ENCODE measurements at regions not wholly inside any gene's neighbourhood (a gene's known extent, or its start where the extent isn't known, plus 50 kb on each side); places are given as distances from the start of the nearest gene placed in this dataset.
"Not testable (repeated sequence)": the region's sequence is repeated elsewhere in the genome, so short reads cannot be mapped to it uniquely, and the experiment has no call there.

GRCh38 chr13:75175575-75175974 lies 306.4 kb downstream of the TBC1D4 start:
- no peak for DNase-seq

GRCh38 chr13:75175097-75175496 lies 306.9 kb downstream of the TBC1D4 start:
- not testable (repeated sequence) for DNase-seq

- DNase-seq = no peak
Observed at GRCh38 chr13:75174481-75174880, 307.5 kb downstream of the TBC1D4 start.

- peak; percentile 29 for DNase-seq
Observed at GRCh38 chr13:75173457-75174356, 308.3 kb downstream of the TBC1D4 start.

DNA sequence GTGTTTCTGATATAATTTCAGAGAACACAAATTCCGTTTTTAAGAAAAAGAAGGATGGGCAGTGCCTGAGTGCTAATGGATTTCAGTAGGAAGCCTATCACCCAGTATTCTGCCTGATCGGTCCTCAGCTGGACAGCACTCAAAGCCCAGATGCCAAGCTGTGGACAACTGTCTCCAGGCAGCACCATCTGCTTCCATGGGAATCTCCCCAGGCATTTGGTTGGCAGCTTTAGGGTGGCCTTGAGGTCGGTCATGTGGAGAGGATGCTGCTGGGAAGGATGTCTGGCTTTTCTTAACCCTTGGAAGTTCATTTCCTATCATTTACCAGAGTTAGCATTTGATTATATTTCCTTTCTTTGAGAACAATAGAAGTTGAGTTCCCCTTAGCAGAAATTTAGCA lies 311.7 kb downstream of the TBC1D4 start:
- DNase-seq = no peak

GRCh38 chr13:75165543-75166230 lies 316.3 kb downstream of the TBC1D4 start:
- DNase-seq = no peak

DNA sequence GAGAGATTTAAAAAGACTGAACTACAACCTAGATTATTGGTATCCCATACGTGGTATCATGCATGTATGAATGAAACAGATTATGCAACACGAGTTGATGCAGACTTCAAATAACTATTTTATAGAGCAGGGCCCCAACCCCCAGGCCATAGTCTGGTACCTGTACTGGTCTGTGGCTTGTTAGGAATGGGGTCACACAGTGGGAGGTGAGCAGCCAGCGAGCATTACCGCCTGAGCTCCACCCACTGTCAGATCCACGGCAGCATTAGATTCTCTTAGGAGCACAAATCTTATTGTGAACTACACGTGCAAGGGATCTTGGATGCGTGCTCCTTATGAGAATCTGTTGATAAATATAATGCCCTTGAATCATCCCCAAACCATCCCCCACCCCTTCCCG lies 320.2 kb downstream of the TBC1D4 start:
- DNase-seq = no peak

GRCh38 chr13:75160984-75161383 lies 321.0 kb downstream of the TBC1D4 start:
- DNase-seq = no peak

DNA sequence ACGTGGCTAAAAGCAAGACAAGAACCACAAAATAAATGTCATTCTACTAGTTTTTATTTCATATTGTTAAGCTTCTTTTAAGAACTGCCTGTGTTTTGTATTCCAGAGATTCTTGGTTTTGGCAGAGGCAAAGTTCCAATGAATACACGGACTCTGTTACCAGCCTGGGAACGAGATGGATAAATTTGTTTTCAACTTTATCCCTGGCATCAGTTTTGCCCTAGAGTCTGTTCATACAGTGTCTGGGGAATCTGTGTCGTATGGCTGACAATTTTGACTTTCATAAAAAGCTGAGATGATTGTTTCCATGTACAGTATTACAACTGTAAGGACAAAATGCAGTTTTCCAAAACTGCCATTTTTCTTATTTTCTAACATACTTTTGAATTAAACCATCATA lies 327.6 kb downstream of the TBC1D4 start:
- no peak for DNase-seq

- peak; percentile 45 for DNase-seq
Observed at GRCh38 chr13:75153834-75154233, 328.1 kb downstream of the TBC1D4 start.

DNA sequence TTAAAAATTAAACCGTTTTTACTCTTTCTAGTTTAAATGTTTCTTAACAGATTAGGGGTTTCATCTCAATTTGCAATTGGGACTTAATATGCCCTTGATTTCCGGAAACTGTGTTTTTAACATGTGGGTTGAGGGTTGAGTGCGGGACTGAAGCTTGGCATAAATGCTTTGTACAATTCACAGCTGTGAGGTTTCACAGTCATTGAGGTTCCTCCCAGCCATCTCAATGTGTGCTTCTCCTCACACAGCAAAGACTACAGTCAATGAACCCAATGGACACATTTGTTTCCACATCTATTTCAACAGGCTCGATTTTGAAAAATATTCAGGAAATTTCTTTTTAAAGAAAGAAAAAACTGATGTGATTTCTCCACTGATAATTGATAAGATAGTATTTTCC lies 328.6 kb downstream of the TBC1D4 start:
- no peak for DNase-seq

DNA sequence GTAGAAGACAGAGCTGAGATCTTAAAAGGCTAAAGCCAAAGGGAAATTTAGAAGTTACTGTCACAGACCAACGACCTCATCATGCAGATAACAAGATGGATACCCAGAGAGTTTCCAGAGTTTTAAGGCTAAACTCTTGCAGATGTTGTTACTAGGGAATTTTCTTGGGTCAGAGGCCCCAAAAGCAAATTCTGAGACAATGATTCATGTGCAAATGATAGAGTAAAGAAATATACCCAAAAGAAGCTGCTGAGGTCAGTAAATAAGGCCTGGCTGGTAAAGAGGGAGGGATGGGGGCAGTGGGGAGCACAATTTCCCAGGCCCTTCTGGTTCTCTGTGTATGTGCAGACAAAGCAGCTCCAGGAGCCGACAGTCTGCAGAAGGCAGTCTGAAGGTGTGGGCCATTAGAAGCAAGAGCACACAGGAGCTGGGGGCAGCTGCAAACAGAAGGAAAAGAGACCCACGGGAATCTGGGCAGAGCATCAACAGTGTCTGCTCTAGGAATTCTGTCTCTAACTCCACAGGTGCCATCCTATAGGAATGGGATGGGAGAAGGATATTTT lies 330.8 kb downstream of the TBC1D4 start:
- no peak for DNase-seq

DNA sequence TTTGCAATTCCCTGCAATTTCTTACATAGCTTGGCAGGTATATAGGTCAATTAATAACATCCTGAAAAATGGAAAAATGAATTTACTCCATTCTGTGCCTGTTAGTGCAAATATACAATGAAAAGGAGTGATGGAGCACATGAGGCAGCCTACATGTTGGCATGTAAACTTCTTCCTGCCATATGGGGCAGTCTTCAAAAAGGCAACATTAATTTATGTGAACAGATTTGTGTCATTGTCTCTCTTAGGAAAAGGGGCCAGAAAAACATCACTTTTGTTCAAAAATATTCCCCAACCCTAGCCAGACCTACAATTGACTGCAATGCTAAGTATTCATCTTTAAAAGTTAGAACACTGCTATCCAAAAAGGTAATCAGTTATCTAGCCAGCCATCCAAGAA lies 332.2 kb downstream of the TBC1D4 start:
- no peak for DNase-seq

- DNase-seq = no peak
Observed at GRCh38 chr13:75147946-75148345, 334.0 kb downstream of the TBC1D4 start.

GRCh38 chr13:75146436-75146835 lies 335.5 kb downstream of the TBC1D4 start:
- no peak for DNase-seq

- DNase-seq = no peak
Observed at GRCh38 chr13:75145927-75146326, 336.0 kb downstream of the TBC1D4 start.

- DNase-seq = peak; percentile 10
Observed at GRCh38 chr13:75139291-75139690, 342.7 kb downstream of the TBC1D4 start.

DNA sequence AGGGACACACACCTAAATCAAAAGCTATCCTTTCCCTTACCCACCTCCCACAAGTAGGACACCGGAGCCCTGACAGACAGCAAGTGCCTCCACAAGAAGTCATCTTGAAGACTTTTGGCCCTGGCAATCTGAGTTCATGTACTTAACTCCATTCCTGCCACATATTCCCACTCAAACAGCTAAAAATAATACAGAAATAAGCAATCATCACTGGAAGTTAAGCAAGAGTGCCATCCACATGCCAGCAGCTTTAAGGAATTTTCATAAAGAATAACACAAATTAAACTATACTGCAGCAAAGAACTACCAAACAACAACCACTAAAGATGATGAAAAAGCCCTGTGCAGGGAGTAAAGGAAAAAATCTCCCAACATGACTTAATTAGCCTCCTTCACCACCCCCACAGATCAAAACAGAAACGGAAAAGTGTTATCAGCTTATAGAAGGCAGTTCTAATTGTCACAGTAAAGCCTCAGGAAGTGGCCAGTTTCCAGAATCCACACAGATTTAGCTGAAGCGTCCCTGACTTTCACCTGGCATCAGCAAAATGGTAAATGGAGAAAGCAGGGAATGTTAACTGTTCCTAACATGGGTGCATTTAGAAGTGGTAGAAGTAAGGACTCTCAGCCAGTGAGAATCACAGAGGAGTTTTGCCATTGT lies 343.9 kb downstream of the TBC1D4 start:
- no peak for DNase-seq

DNA sequence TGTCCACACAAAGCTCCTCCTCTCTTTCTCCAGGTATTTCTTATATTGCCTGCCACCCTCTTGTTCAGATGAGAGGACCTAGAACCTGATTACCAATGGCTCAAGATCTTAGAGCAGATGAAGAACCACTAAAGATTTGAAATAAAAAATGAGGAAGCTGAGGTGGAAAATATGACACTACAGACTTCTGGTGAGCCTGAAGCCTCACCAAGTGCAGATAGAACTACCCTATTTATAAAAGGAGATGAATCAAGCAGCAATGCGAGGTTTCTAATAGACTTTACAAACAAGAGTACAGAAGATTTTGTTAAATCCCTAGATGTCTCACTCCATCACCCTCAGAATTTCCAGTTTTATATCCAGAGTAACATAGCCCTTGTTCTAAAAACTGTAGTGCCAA lies 345.8 kb downstream of the TBC1D4 start:
- peak; percentile 70 for DNase-seq

DNA sequence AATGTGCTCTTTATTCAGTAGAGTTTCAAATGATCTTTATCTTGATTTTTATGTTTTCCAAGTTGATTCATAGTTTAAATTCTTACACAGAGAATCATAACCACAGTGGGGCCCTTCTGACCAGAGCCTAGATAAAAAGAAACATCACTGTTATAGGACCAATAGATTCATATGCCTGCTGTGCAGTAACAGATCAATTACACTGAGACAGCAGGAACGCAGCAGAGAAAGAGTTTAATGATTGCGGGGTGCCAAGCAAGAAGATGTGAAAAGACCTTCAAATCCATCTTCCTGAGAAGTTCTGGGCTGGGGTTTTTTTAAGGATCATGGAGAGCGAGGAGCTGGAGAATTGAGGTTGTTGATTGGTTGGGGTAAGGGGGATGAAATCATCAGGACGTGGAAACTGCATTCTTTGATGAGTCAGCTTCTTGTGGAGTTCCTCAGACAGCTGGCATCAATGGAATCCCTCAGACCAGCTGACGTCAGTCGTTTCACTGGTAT lies 346.6 kb downstream of the TBC1D4 start:
- DNase-seq = no peak

- peak; percentile 21 for DNase-seq
Observed at GRCh38 chr13:75132701-75133695, 349.0 kb downstream of the TBC1D4 start.

- DNase-seq = no peak
Observed at GRCh38 chr13:75129331-75129730, 352.6 kb downstream of the TBC1D4 start.
